ENCODE measurements at regions not wholly inside any gene's neighbourhood (a gene's known extent, or its start where the extent isn't known, plus 50 kb on each side); places are given as distances from the start of the nearest gene placed in this dataset.

GRCh38 chr5:1634337-1634661 is 110.5 kb upstream of the LPCAT1 start:
- TF ChIP-seq EP300 (IDR thresholded peaks at IDR 0.05) (no peak), POLR2A (IDR thresholded peaks at IDR 0.05) (no peak), POLR2AphosphoS5 (IDR thresholded peaks at IDR 0.05) (no peak)
- TF ChIP-seq, protein P1, sequence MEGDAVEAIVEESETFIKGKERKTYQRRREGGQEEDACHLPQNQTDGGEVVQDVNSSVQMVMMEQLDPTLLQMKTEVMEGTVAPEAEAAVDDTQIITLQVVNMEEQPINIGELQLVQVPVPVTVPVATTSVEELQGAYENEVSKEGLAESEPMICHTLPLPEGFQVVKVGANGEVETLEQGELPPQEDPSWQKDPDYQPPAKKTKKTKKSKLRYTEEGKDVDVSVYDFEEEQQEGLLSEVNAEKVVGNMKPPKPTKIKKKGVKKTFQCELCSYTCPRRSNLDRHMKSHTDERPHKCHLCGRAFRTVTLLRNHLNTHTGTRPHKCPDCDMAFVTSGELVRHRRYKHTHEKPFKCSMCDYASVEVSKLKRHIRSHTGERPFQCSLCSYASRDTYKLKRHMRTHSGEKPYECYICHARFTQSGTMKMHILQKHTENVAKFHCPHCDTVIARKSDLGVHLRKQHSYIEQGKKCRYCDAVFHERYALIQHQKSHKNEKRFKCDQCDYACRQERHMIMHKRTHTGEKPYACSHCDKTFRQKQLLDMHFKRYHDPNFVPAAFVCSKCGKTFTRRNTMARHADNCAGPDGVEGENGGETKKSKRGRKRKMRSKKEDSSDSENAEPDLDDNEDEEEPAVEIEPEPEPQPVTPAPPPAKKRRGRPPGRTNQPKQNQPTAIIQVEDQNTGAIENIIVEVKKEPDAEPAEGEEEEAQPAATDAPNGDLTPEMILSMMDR (IDR thresholded peaks at IDR 0.05): no peak
